ENCODE measurements at regions not wholly inside any gene's neighbourhood (a gene's known extent, or its start where the extent isn't known, plus 50 kb on each side); places are given as distances from the start of the nearest gene placed in this dataset.
"Not testable (repeated sequence)": the region's sequence is repeated elsewhere in the genome, so short reads cannot be mapped to it uniquely, and the experiment has no call there.

- DNase-seq, result no peak
These were observed 1383.4 kb upstream of the PCDH20 start for GRCh38 chr13:62799038-62799535.

GRCh38 chr13:62793850-62794249 lies 1378.2 kb upstream of the PCDH20 start:
- DNase-seq, result no peak

- no peak for DNase-seq
These were observed 1366.2 kb upstream of the PCDH20 start for GRCh38 chr13:62781866-62782265.

GRCh38 chr13:62779161-62779560 lies 1363.5 kb upstream of the PCDH20 start:
- peak; percentile 10 to 47 for DNase-seq

GRCh38 chr13:62767473-62767872 lies 1351.8 kb upstream of the PCDH20 start:
- DNase-seq, result peak in 1 of 2 experiments; percentile 8

- no peak for DNase-seq
These were observed 1345.1 kb upstream of the PCDH20 start for GRCh38 chr13:62760724-62761123.

- no peak for DNase-seq
These were observed 1332.0 kb upstream of the PCDH20 start for GRCh38 chr13:62747629-62748028.

- no peak for DNase-seq
These were observed 1331.5 kb upstream of the PCDH20 start for GRCh38 chr13:62747152-62747551.

GRCh38 chr13:62729746-62730145 lies 1314.1 kb upstream of the PCDH20 start:
- DNase-seq, result not testable (repeated sequence)

- DNase-seq, result no peak
These were observed 1306.2 kb upstream of the PCDH20 start for GRCh38 chr13:62721893-62722292.

- DNase-seq, result not testable (repeated sequence)
These were observed 1296.3 kb upstream of the PCDH20 start for GRCh38 chr13:62711948-62712347.

GRCh38 chr13:62710787-62711186 lies 1295.1 kb upstream of the PCDH20 start:
- DNase-seq, result no peak

- DNase-seq, result no peak
These were observed 1290.4 kb upstream of the PCDH20 start for GRCh38 chr13:62706048-62706447.

GRCh38 chr13:62704875-62705274 lies 1289.2 kb upstream of the PCDH20 start:
- DNase-seq, result no peak

GRCh38 chr13:62702502-62702901 lies 1286.9 kb upstream of the PCDH20 start:
- DNase-seq, result peak; percentile 16 to 24

GRCh38 chr13:62697701-62698100 lies 1282.1 kb upstream of the PCDH20 start:
- no peak for DNase-seq

GRCh38 chr13:62696490-62696889 lies 1280.8 kb upstream of the PCDH20 start:
- DNase-seq, result no peak

GRCh38 chr13:62687732-62688131 lies 1272.1 kb upstream of the PCDH20 start:
- DNase-seq, result no peak

GRCh38 chr13:62684359-62684758 lies 1268.7 kb upstream of the PCDH20 start:
- DNase-seq, result no peak

- DNase-seq, result peak; percentile 73 to 78
These were observed 1267.1 kb upstream of the PCDH20 start for GRCh38 chr13:62682788-62683187.

- DNase-seq, result no peak
These were observed 1262.4 kb upstream of the PCDH20 start for GRCh38 chr13:62678039-62678438.

- no peak for DNase-seq
These were observed 1248.1 kb upstream of the PCDH20 start for GRCh38 chr13:62663767-62664166.

- no peak for DNase-seq
These were observed 1243.7 kb upstream of the PCDH20 start for GRCh38 chr13:62659365-62659764.

GRCh38 chr13:62653371-62653770 lies 1237.7 kb upstream of the PCDH20 start:
- no peak for DNase-seq

- DNase-seq, result peak; percentile 65 to 89
These were observed 1228.3 kb upstream of the PCDH20 start for GRCh38 chr13:62643799-62644524.
